GM18867 (cell line): ENCODE measurements at regions not wholly inside any gene's neighbourhood (a gene's known extent, or its start where the extent isn't known, plus 50 kb on each side); places are given as distances from the start of the nearest gene placed in this dataset.

Experiments used
- ATAC-seq: cut with Tn5 transposase; IDR thresholded peaks from one replicate; pipeline ENCODE4 v1.9.1; 2021; ENCODE audit warnings: mild to moderate bottlenecking, moderate library complexity; ENCODE audit not compliant: unreplicated experiment

- ATAC-seq = no peak
Observed at GRCh38 chr10:6305401-6306321, 102.9 kb downstream of the PFKFB3 start.

GRCh38 chr10:6306917-6307316 is 104.2 kb downstream of the PFKFB3 start:
- ATAC-seq = no peak

GRCh38 chr10:6309816-6310215 is 107.1 kb downstream of the PFKFB3 start:
- ATAC-seq = no peak

GRCh38 chr10:6310977-6311376 is 108.2 kb downstream of the PFKFB3 start:
- ATAC-seq = no peak

GRCh38 chr10:6311700-6312330 is 109.1 kb downstream of the PFKFB3 start:
- ATAC-seq = no peak

GRCh38 chr10:6312636-6313035 is 109.9 kb downstream of the PFKFB3 start:
- ATAC-seq = no peak

- ATAC-seq = no peak
Observed at GRCh38 chr10:6313111-6313895, 110.6 kb downstream of the PFKFB3 start.

GRCh38 chr10:6314620-6315205 is 112.0 kb downstream of the PFKFB3 start:
- ATAC-seq = no peak

- no peak for ATAC-seq
Observed at GRCh38 chr10:6319119-6319518, 116.4 kb downstream of the PFKFB3 start.

GRCh38 chr10:6320320-6321010 is 117.7 kb downstream of the PFKFB3 start:
- peak; percentile 95 for ATAC-seq

GRCh38 chr10:6321880-6322279 is 119.1 kb downstream of the PFKFB3 start:
- ATAC-seq = no peak

GRCh38 chr10:6322805-6323204 is 120.1 kb downstream of the PFKFB3 start:
- ATAC-seq = no peak

- ATAC-seq = no peak
Observed at GRCh38 chr10:6327961-6328698, 125.4 kb downstream of the PFKFB3 start.

GRCh38 chr10:6328699-6329423 is 126.1 kb downstream of the PFKFB3 start:
- ATAC-seq = no peak

- ATAC-seq = no peak
Observed at GRCh38 chr10:6333086-6333485, 130.4 kb downstream of the PFKFB3 start.

GRCh38 chr10:6333973-6334372 is 131.2 kb downstream of the PFKFB3 start:
- ATAC-seq = no peak

- ATAC-seq = no peak
Observed at GRCh38 chr10:6336016-6336415, 133.3 kb downstream of the PFKFB3 start.

- no peak for ATAC-seq
Observed at GRCh38 chr10:6337382-6337781, 134.7 kb downstream of the PFKFB3 start.

GRCh38 chr10:6338361-6338760 is 135.6 kb downstream of the PFKFB3 start:
- no peak for ATAC-seq
